Activated CD4-positive, alpha-beta T cell treated with anti-CD3 and anti-CD28 coated beads, Interleukin-2, amount 10 ng/mL, durations not matched to agents 24 days and 14 days (primary cell): ENCODE measurements at regions not wholly inside any gene's neighbourhood (a gene's known extent, or its start where the extent isn't known, plus 50 kb on each side); places are given as distances from the start of the nearest gene placed in this dataset.

Source experiments
- DNase-seq: peaks from one replicate; pipeline ENCODE4 v3.0.0; 2022
- H3K27ac Mint-ChIP-seq: one replicate; pipeline ENCODE4 v1.8.0; 2022; ENCODE audit warnings: mild to moderate bottlenecking, mixed read lengths
- H3K27me3 Mint-ChIP-seq: one replicate; pipeline ENCODE4 v1.8.0; 2022; ENCODE audit warnings: mixed read lengths
- H3K36me3 Mint-ChIP-seq: one replicate; pipeline ENCODE4 v1.8.0; 2022; ENCODE audit warnings: low read depth, mild to moderate bottlenecking, mixed read lengths
- H3K4me1 Mint-ChIP-seq: one replicate; pipeline ENCODE4 v1.8.0; 2021; ENCODE audit warnings: mixed read lengths
- H3K4me3 Mint-ChIP-seq: one replicate; pipeline ENCODE4 v1.8.0; 2022; ENCODE audit warnings: mild to moderate bottlenecking, moderate library complexity, mixed read lengths
- H3K9me3 Mint-ChIP-seq: one replicate; pipeline ENCODE4 v1.8.0; 2021; ENCODE audit warnings: mixed read lengths
- intact Hi-C: fragments of 100-400 bp; cut with micrococcal nuclease; formaldehyde crosslinking; loops from one replicate; pipeline ENCODE4 v1.15.1; 2023

DNA sequence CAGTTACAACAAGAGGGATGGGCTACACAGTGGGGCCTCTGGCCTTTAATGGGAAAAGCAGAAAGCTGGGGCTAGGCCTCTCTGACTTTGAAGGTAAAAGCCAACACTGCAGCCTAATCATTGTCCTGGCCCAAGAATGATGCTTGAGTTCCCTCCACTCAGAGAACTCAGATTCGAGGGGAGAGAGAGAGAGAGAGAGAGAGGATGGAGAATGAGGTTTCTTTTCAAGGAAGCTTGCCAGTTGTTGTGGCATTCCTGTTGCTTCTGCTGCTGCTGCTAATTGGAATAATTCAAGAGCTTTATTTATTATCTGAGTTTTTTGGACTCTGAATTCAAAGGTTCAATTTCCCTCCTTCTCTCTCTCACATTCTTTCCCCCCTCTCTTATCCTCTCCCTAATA is 144.6 kb upstream of the IRX6 start:
- Mint-ChIP-seq H3K27me3 (no peaks in the 10 kb centered on the region), H3K36me3 (no peaks in the 10 kb centered on the region), H3K4me1 (no peaks in the 10 kb centered on the region), H3K4me3 (no peak overlapping the region), H3K27ac (no peak overlapping the region), H3K9me3 (no peaks in the 10 kb centered on the region)
- no peak for DNase-seq
- intact Hi-C loops: no loop called here

DNA sequence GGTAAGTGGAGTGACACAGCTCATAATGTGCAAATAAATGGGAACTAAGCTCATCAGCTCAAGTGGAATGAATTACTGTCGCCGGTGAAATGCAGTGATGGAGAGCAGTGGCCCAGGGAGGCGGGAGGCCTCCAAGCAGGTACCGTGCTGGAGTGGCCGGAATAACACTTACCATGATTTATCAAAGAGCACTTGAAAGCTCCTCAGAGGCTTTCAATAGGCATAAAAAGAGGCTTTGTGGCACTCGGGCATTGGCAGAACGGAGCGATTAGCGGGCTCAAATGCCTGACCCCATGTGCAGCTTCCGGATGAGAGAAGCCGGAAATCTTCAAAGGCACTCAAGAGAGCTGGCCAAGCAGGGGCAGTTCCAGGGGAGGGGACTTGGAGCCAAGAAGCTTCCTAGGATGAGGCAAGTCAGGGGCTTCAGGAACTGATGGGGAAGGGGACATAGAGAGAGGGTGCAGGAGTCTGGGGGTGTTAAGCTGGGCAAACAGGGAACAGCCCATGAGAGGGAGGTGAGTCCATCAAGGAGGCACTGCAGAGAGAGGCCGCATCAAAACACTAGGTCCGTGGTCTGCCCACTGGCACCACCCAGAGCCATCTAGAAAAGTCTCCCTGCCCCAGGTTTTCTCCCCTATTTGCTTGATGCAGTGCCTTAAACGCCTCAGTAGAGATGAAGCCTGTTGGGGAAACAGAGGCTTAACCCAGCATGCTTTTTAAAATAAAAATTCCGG is 144.0 kb upstream of the IRX6 start:
- intact Hi-C loops: no loop called here
- Mint-ChIP-seq H3K9me3 (no peaks in the 10 kb centered on the region), H3K36me3 (no peaks in the 10 kb centered on the region), H3K4me1 (no peaks in the 10 kb centered on the region), H3K27me3 (no peaks in the 10 kb centered on the region), H3K27ac (no peak overlapping the region), H3K4me3 (no peak overlapping the region)
- no peak for DNase-seq

DNA sequence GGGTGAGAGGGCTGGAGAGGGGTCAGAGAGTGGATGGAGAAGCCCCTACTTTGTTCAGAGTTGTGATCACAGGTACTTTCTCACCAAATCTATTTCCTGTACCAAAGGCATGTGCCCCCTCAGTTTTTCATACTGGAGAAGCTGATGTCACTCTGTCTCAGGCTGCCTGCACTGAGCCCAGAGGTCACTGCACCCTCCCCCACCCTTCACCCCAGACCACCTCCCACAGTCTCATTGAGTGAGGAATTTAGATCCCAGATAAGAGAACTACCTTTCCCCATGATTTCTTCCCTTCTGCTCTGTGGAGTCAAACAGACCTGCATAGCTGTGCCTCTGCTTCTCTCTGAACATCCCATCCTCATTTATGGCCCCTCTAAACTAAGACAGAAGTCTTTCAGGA is 140.0 kb upstream of the IRX6 start:
- no peak for DNase-seq
- H3K36me3 Mint-ChIP-seq: no peaks in the 10 kb centered on the region
- H3K4me3 Mint-ChIP-seq: no peak overlapping the region
- H3K27ac Mint-ChIP-seq: no peak overlapping the region
- intact Hi-C loops: no loop called here
- H3K27me3 Mint-ChIP-seq: no peaks in the 10 kb centered on the region
- H3K9me3 Mint-ChIP-seq: no peaks in the 10 kb centered on the region
- no peaks in the 10 kb centered on the region for H3K4me1 Mint-ChIP-seq

DNA sequence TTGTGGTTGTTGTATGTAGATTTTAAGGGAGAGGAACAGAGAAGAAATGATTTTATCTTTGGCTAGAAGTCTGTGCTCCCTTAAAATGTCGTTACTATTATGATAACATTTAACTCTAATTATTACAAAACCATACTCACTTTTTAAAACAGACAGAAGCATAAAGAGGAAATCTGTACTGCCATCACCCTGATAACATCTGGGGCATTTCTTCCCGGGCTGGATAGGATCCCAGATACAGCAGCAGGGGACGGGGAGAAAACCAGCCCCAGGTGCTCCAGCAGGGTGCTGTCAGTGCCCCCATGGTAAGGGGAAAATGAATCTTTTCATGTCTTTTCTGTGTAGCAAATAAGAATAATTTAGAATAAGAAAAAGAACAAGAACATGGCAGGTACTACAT is 139.4 kb upstream of the IRX6 start:
- Mint-ChIP-seq H3K27ac (no peak overlapping the region), H3K36me3 (no peaks in the 10 kb centered on the region), H3K27me3 (no peaks in the 10 kb centered on the region), H3K4me1 (no peaks in the 10 kb centered on the region), H3K9me3 (no peaks in the 10 kb centered on the region), H3K4me3 (no peak overlapping the region)
- no peak for DNase-seq
- intact Hi-C loops: no loop called here

DNA sequence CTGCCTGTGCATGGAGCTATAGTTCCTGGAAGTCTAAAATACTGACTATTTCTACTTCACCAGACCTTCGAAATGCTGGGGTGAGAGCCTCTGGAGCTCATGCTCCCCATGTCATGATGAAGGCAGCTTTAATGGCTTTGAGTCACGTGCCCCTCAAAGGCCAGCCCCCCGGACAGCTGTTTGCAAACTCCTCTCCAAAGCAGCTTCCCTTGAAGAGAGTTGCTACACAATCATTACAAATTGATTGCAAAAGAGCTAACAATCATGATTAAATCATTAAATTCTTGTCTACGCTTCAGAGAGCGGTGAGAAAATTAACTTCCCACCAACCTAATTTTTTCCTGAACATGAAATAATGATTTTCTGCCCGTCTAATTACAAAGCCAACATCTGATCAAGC is 134.8 kb upstream of the IRX6 start:
- H3K4me3 Mint-ChIP-seq: no peak overlapping the region
- DNase-seq: no peak
- H3K36me3 Mint-ChIP-seq: no peaks in the 10 kb centered on the region
- H3K9me3 Mint-ChIP-seq: no peaks in the 10 kb centered on the region
- intact Hi-C loops: no loop called here
- no peak overlapping the region for H3K27ac Mint-ChIP-seq
- no peaks in the 10 kb centered on the region for H3K27me3 Mint-ChIP-seq
- H3K4me1 Mint-ChIP-seq: no peaks in the 10 kb centered on the region

DNA sequence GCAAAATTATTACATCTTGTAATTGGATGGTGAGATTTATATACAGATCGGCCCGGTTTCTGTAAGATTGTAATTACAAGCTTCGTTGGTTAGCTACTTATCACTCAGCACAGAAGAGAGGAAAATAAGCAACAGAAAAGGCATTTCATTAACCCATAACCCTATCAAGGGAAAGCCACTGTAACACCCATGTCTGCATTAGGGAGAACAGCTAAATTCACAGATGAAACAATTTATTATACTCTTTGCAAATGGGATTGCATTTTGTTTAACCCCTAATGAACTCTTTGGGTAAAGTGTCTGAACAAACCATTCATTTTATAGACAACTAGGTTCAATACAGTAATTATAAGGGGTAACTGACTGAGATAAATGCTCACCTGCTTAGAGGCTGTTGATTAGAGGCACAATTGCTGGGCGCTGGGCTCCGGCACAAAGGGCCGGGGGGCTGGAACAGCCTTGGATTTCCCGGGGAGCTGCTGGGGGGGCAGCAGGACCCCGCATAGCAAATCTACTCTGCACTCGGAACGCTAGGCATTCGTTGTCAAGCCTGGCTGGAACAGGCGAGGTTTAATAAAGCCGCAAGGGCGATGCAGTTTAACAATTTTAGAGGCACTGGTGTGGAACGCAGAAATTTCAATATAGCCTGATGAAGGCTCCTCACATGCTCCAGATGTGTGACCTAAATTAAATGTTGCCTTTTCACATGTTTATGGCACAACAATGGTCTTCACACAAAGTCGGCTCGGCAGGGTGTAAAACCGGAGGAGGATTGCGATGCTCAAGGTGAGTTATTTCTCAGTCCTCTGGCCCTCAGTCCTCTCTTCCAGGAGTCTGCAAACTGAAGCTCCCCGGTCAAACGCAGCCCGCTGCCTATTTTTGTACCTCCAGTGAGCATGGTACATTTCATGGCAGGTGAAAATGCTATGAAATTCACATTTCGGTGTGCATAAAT is 134.0 kb upstream of the IRX6 start:
- no peak for DNase-seq
- intact Hi-C loops: no loop called here
- H3K27ac Mint-ChIP-seq: no peak overlapping the region
- no peaks in the 10 kb centered on the region for H3K4me1 Mint-ChIP-seq
- no peaks in the 10 kb centered on the region for H3K27me3 Mint-ChIP-seq
- H3K9me3 Mint-ChIP-seq: no peaks in the 10 kb centered on the region
- no peak overlapping the region for H3K4me3 Mint-ChIP-seq
- no peaks in the 10 kb centered on the region for H3K36me3 Mint-ChIP-seq

DNA sequence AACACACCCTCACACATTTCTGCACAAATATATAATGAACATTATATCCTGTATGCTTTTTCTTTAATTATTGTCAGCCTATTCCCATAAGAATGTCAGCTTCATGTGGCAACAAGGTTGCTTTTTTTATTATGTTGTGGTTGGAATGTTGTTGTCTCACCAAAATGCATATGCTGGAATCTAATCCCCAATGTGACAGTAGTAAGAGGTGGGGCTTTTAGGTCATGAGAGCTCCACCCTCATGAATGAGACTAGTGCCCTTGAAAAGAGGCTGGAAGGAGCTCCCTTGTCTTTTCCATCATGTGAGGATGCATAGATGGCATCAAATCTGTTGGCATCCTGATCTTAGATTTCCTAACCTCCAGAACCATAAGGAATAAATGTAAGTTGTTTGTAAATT is 131.3 kb upstream of the IRX6 start:
- intact Hi-C loops: no loop called here
- Mint-ChIP-seq H3K36me3 (no peaks in the 10 kb centered on the region), H3K4me3 (no peak overlapping the region), H3K9me3 (no peaks in the 10 kb centered on the region), H3K4me1 (no peaks in the 10 kb centered on the region), H3K27me3 (no peaks in the 10 kb centered on the region), H3K27ac (no peak overlapping the region)
- no peak for DNase-seq

DNA sequence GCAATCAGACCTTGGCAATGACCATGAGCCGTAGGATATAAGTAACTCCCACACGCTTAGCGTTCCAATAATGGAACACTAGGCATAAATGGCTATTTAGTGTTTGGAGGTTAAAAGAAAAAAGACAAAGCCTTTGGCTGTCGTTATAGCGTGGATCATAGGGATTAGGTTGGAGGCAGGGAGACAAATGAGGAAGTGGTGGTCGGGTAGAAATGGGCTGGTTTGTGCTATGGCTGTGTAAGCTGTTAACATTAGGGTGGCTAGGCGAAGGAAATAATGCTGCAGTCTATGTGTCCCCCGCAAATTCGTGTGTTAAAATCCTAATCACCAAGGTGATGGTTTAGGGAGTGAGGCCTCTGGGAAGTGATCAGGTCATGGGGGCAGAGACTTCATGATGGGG is 120.4 kb upstream of the IRX6 start:
- Mint-ChIP-seq H3K36me3 (no peaks in the 10 kb centered on the region), H3K27me3 (no peaks in the 10 kb centered on the region), H3K27ac (no peak overlapping the region), H3K4me1 (no peaks in the 10 kb centered on the region), H3K9me3 (no peaks in the 10 kb centered on the region), H3K4me3 (no peak overlapping the region)
- DNase-seq: no peak
- intact Hi-C loops: no loop called here

DNA sequence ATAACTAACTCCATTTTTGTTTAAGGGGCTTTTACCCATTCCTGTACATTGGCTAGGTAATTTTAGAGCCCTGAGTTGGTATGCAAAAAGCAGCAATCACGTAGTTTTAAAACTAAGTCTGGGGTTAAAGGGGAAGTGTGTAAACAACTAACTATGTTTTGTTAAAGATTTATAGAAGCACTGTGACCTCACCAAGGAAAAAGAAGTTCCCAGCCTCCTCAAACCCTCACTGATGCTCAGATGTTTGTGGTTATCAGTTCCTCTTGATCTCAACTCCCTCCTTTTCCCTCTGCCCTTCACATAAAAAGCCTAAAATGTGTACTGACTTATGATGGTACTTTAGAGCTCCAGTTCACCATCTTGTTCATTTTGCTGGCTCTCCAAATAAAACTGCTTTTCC is 119.9 kb upstream of the IRX6 start:
- Mint-ChIP-seq H3K27me3 (no peaks in the 10 kb centered on the region), H3K4me1 (no peaks in the 10 kb centered on the region), H3K4me3 (no peak overlapping the region), H3K9me3 (no peaks in the 10 kb centered on the region), H3K36me3 (no peaks in the 10 kb centered on the region), H3K27ac (no peak overlapping the region)
- no peak for DNase-seq
- intact Hi-C loops: no loop called here

DNA sequence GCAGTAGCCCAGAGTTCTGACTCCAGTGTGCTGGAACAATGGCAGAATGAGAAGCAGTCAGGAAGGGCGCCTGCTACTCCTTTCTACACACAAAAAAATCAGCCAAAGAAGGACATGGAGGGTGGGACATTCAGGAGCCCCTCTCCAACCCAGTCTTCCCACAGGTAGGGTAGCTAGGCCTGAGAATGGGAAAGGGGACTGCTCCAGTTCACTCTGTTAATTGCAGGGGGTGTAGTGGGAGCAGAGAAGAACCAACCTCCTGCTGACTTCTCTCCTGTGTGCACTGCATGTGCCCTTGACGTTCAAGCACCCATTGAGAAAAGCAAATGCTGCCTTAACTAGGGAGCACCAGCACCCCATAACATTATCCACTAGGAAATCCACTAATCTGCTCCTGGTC is 119.1 kb upstream of the IRX6 start:
- no peak for DNase-seq
- H3K27me3 Mint-ChIP-seq: no peaks in the 10 kb centered on the region
- no peak overlapping the region for H3K27ac Mint-ChIP-seq
- intact Hi-C loops: no loop called here
- no peaks in the 10 kb centered on the region for H3K36me3 Mint-ChIP-seq
- no peaks in the 10 kb centered on the region for H3K4me1 Mint-ChIP-seq
- H3K9me3 Mint-ChIP-seq: no peaks in the 10 kb centered on the region
- no peak overlapping the region for H3K4me3 Mint-ChIP-seq

DNA sequence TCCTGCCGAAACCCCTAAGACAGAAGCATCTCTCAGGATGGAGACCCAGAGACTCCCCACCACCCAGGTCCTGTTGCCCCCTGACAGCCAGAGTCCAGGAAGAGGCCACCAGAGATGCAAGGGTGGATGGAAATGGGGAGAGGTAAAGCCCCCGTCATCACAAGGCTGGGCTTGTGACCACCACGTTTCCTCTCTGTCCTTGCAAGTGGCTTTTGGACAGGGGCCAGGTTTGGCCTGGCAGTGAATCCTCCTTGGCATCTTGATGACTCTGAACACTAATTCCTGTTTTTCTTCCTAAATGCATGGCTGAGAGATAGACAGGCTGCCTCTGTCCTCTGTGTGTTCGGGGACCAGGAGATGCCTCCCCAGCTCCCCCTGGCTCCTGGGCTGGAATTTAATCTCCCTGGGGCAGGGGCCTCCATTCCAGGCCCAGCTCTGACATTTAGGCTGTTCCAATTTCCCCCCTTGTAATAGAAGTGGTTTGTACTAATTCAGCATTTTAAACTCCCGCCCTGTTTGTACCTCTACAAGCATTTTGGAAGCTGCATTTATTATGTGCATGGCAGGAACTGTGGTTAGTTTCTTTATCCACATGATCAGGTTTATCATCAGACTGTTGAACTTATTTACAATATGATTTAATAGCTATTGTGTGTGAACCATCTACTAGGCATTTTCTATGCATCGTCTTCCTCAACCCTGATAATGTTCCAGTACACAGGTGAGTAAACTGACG is 116.1 kb upstream of the IRX6 start:
- H3K27ac Mint-ChIP-seq: no peak overlapping the region
- H3K4me1 Mint-ChIP-seq: no peaks in the 10 kb centered on the region
- H3K9me3 Mint-ChIP-seq: no peaks in the 10 kb centered on the region
- intact Hi-C loops: no loop called here
- H3K36me3 Mint-ChIP-seq: no peaks in the 10 kb centered on the region
- H3K27me3 Mint-ChIP-seq: no peaks in the 10 kb centered on the region
- DNase-seq: no peak
- H3K4me3 Mint-ChIP-seq: no peak overlapping the region

DNA sequence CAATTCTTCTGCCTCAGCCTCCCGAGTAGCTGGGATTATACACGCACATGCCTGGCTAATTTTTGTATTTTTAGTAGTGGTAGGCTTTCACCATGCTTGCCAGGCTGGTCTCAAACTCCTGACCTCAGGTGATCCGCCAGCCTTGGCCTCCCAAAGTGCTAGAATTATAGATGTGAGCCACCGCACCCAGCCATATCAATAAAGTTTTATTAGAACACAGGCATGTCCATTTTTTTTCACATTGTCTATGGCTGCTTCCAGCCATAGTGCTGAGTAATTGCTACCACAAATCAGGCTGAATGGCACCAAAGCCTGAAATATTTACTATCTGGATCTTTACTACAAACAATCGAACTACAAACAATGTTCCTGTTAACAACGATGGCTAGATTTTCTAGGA is 114.4 kb upstream of the IRX6 start:
- no peak overlapping the region for H3K4me3 Mint-ChIP-seq
- no peaks in the 10 kb centered on the region for H3K27me3 Mint-ChIP-seq
- no peaks in the 10 kb centered on the region for H3K36me3 Mint-ChIP-seq
- no peaks in the 10 kb centered on the region for H3K9me3 Mint-ChIP-seq
- DNase-seq: no peak
- intact Hi-C loops: no loop called here
- no peaks in the 10 kb centered on the region for H3K4me1 Mint-ChIP-seq
- no peak overlapping the region for H3K27ac Mint-ChIP-seq

DNA sequence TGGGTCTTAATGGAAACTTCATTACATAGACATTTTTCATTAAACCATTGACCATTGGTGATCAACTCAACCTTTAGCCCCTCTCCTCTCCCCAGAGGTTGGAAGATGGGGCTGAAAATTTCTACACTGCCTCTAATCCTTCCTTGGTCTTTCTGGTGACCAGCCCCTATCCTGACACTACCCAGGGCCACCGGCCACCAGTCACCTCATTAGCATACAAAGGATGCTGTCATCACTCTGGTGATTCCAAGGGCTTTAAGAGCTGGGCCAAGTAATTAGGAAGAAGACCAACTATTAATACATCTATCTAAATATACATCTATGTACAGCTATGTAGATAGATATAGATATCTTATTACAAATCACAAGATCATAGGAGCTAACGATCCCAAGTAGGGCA is 111.2 kb upstream of the IRX6 start:
- intact Hi-C loops: no loop called here
- Mint-ChIP-seq H3K36me3 (no peaks in the 10 kb centered on the region), H3K27ac (no peak overlapping the region), H3K27me3 (no peaks in the 10 kb centered on the region), H3K4me1 (no peaks in the 10 kb centered on the region), H3K9me3 (no peaks in the 10 kb centered on the region), H3K4me3 (no peak overlapping the region)
- no peak for DNase-seq

DNA sequence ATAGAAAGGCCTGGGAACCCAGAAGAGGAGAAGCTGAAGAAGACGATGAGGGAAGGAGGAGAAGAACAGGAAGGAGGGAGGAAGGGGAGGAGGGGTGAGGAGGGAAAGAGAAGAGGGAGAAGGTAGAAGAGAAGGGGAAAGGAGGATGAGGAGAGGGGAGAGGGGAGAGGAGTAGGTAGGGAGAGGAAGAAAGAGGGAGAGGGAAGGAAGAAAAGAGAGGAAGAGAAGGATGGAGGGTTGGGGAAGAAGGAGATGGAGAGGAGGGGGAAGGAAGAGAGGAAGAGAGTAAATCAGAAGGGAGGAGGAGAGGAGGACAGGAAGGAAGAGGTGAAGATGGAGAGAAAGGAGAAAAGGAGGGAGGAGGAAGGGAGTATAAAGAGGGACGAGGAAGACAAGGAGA is 109.6 kb upstream of the IRX6 start:
- H3K27ac Mint-ChIP-seq: no peak overlapping the region
- no peak for DNase-seq
- no peak overlapping the region for H3K4me3 Mint-ChIP-seq
- H3K27me3 Mint-ChIP-seq: no peaks in the 10 kb centered on the region
- no peaks in the 10 kb centered on the region for H3K36me3 Mint-ChIP-seq
- H3K9me3 Mint-ChIP-seq: no peaks in the 10 kb centered on the region
- no peaks in the 10 kb centered on the region for H3K4me1 Mint-ChIP-seq
- intact Hi-C loops: no loop called here
